ENCODE measurements at regions not wholly inside any gene's neighbourhood (a gene's known extent, or its start where the extent isn't known, plus 50 kb on each side); places are given as distances from the start of the nearest gene placed in this dataset.

DNA sequence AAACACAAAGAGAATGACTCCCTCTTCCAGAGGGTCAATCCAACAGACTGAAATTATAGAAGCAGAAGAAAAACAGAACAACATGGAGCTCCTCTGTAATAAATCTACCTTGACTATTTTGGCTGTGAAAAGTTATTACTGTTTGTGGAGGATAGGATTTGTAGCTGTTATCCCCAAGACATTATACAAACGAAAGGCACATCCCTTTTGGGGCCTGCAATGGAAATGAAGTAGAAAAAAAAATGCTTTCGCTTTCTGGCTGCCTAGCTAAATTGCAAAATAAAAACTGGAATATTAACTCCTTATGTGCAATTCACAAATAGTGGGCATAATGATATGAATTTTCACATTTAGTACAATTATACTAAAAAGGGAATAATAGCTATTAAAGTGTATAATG, 123.8 kb upstream of the CCDC179 start:
- DNase-seq (ENCODE audit: extremely low read depth, low read depth), result no peak
- TF ChIP-seq, protein P1, sequence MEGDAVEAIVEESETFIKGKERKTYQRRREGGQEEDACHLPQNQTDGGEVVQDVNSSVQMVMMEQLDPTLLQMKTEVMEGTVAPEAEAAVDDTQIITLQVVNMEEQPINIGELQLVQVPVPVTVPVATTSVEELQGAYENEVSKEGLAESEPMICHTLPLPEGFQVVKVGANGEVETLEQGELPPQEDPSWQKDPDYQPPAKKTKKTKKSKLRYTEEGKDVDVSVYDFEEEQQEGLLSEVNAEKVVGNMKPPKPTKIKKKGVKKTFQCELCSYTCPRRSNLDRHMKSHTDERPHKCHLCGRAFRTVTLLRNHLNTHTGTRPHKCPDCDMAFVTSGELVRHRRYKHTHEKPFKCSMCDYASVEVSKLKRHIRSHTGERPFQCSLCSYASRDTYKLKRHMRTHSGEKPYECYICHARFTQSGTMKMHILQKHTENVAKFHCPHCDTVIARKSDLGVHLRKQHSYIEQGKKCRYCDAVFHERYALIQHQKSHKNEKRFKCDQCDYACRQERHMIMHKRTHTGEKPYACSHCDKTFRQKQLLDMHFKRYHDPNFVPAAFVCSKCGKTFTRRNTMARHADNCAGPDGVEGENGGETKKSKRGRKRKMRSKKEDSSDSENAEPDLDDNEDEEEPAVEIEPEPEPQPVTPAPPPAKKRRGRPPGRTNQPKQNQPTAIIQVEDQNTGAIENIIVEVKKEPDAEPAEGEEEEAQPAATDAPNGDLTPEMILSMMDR (IDR thresholded peaks at IDR 0.05; ENCODE audit: low read depth, low read length, missing control alignments), result no peak
- no peak overlapping the region for H3K4me3 ChIP-seq (replicated peaks; ENCODE audit: low read depth, low read length)

DNA sequence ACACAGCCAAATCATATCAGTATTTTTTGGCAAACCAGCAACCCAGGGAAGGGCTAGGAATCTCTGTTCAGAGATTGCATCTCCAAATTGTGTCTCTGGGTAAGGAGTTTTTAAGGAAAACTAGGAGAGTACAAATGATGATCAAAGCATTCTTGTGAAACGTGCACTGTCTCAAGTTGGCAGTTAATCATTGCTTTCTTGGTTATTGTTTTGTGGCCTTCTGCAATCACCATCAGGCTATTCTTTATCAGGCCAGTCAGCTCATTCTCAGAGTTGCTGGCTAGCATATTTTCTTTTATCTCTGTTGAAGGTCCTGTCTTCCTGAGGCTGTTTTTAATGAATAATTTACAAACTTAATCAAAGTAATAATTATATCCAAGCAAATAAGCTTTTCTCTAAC, 129.1 kb upstream of the CCDC179 start:
- TF ChIP-seq, protein P1 (IDR thresholded peaks at IDR 0.05; ENCODE audit: low read depth, low read length, missing control alignments), result no peak

DNA sequence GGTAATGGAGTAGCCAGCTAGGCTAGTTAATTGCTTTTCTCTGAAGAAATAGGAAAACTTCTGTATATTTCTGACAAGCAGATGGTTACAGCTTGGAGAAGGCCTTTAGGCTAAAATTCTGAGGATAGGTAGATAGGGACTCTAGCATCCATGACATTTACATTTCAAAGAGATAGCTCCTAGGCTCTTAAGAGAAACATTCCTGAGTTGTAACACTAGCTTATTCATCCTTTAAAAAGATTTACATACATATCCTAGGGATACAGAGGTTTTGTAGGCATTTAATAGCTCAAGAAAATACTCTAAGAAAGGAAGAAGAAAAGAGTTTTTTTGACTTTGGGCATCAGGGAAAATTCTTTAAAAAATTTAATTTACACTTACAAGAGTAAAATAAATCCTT, 130.9 kb upstream of the CCDC179 start:
- no peak overlapping the region for H3K4me3 ChIP-seq (replicated peaks; ENCODE audit: low read depth, low read length)
- TF ChIP-seq, protein P1 (IDR thresholded peaks at IDR 0.05; ENCODE audit: low read depth, low read length, missing control alignments), result no peak
- DNase-seq (ENCODE audit: extremely low read depth, low read depth), result no peak

More for the DNA sequence above, 129.1 kb upstream of the CCDC179 start:
- H3K4me3 ChIP-seq (replicated peaks; ENCODE audit: low read depth, low read length), result no peak overlapping the region
- DNase-seq (ENCODE audit: extremely low read depth, low read depth), result no peak

DNA sequence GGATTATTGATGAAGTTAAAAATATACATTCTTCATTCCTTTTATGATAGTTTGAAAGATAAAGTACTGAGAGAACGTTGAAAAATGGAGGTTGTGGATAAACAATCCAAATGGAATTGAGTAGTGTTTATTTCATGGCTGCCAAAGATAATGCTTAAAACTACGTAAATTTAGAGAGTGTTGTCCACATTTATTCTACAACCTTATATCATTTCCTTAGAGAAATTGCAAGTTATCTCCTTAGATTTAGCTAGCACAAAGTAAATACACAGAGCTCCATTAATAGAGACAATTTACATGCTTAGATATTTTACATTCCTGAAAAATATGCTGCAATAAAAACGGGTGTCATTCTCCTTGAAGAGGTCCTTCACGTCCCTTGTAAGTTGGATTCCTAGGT, 146.5 kb upstream of the CCDC179 start:
- H3K4me3 ChIP-seq (replicated peaks; ENCODE audit: low read depth, low read length), result no peak overlapping the region
- TF ChIP-seq, protein P1 (IDR thresholded peaks at IDR 0.05; ENCODE audit: low read depth, low read length, missing control alignments), result no peak
- DNase-seq (ENCODE audit: extremely low read depth, low read depth), result no peak

DNA sequence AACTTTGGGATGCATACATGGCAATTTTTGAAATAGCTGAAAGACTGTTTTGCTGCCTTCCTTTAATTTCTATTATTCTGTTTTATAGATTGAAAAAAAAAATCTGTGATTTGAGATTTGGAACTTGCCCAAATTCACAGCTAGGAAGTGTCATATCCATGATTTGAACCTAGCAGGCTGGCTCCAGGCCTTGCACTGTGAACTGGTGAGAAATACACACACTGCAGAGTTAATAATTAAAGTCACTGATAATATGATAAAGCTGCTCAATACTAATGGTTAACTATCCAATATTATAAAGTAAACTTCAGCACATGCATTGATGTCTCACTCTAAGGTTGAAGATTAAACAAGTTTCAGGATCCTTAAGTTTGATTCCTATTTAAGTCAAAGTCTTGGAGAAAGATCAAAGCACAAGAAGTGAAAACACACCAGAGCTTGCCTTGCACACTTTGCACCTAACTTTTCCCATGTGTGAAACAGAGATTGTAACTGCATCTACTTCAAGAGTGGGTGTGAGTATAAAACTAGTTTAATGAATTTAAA, 150.6 kb upstream of the CCDC179 start:
- TF ChIP-seq, protein P1 (IDR thresholded peaks at IDR 0.05; ENCODE audit: low read depth, low read length, missing control alignments), result no peak
- no peak for DNase-seq (ENCODE audit: extremely low read depth, low read depth)

DNA sequence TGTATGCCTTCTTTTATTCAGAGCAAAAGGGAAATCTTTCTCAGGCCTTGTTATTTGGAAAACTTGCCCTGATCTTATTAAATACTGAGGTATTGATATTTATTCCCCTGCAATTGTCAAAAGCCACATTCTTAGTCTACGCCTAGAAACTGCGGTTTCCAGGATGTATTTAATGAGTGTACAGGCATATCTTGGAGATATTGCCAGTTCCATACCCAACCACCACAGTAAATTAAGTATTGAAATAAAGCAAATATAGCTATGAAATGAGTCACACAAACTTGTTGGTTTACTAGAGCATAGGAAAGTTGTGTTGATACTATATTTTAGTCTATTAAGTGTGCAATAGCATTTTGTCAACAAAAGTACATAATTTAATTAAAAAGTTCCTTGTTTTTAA, 152.7 kb upstream of the CCDC179 start:
- TF ChIP-seq, protein P1 (IDR thresholded peaks at IDR 0.05; ENCODE audit: low read depth, low read length, missing control alignments), result no peak
- H3K4me3 ChIP-seq (replicated peaks; ENCODE audit: low read depth, low read length), result no peak overlapping the region
- DNase-seq (ENCODE audit: extremely low read depth, low read depth), result no peak

More for the DNA sequence above, 150.6 kb upstream of the CCDC179 start:
- no peak overlapping the region for H3K4me3 ChIP-seq (replicated peaks; ENCODE audit: low read depth, low read length)

DNA sequence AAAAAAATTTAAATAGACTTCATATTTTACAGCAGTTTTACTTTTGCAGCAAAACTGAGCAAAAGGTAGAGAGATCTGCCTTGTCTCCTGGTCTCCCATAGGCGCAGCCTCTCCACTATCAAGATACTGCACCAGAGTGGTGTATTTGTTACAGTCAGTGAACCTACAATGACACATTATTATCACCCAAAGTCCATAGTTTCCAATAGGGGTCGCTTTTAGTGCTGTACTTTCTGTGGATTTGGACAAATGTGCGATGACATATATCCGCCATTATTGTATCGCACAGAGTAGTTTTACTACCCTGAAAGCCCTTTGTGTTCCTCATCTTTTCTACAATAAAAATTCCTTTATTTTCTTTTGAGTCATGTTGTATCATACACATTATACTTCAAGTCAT, 153.2 kb upstream of the CCDC179 start:
- TF ChIP-seq, protein P1 (IDR thresholded peaks at IDR 0.05; ENCODE audit: low read depth, low read length, missing control alignments), result no peak
- DNase-seq (ENCODE audit: extremely low read depth, low read depth), result no peak

More for the DNA sequence above, 153.2 kb upstream of the CCDC179 start:
- H3K4me3 ChIP-seq (replicated peaks; ENCODE audit: low read depth, low read length), result no peak overlapping the region

Data from HFF-Myc (cell line).